ENCODE measurements at regions not wholly inside any gene's neighbourhood (a gene's known extent, or its start where the extent isn't known, plus 50 kb on each side); places are given as distances from the start of the nearest gene placed in this dataset.

GRCh38 chr17:5823219-5823618 is 238.9 kb upstream of the NLRP1 start:
- TF ChIP-seq CTCF (IDR thresholded peaks at IDR 0.05) (no peak), POLR2A (IDR thresholded peaks at IDR 0.05) (no peak), POLR2AphosphoS5 (IDR thresholded peaks at IDR 0.05) (no peak)

Data from prostate gland (tissue), 2 donors.